Smooth muscle cell (in vitro differentiated cells): ENCODE measurements at regions not wholly inside any gene's neighbourhood (a gene's known extent, or its start where the extent isn't known, plus 50 kb on each side); places are given as distances from the start of the nearest gene placed in this dataset.

Experiments
- DNase-seq: peaks from one replicate; lab custom pipeline; 2025; ENCODE audit not compliant: unreplicated experiment; lab: John Stamatoyannopoulos, UW
- H2AFZ ChIP-seq: fragments of 200-600 bp; sonication (generic); 2 replicates; pipeline ENCODE4 v1.6.0; 2016; ENCODE audit warnings: antibody characterized with exemption, low read depth, mild to moderate bottlenecking
- H3F3A ChIP-seq: fragments of 200-600 bp; sonication (generic); 2 replicates; pipeline ENCODE4 v1.6.0; 2017; ENCODE audit warnings: antibody characterized with exemption, low read depth
- H3K27ac ChIP-seq: fragments of 200-600 bp; sonication (generic); 2 replicates; pipeline ENCODE4 v1.5.1; 2016; ENCODE audit warnings: low read depth, mild to moderate bottlenecking
- H3K27me3 ChIP-seq: fragments of 200-600 bp; sonication (generic); 2 replicates; pipeline ENCODE4 v1.6.1; 2016; ENCODE audit warnings: low read depth, mild to moderate bottlenecking
- H3K36me3 ChIP-seq: fragments of 200-600 bp; sonication (generic); 2 replicates; pipeline ENCODE4 v1.5.1; 2016; ENCODE audit warnings: low read depth
- H3K4me1 ChIP-seq: fragments of 200-600 bp; sonication (generic); 2 replicates; pipeline ENCODE4 v1.5.1; 2016; ENCODE audit warnings: low read depth
- H3K4me2 ChIP-seq: fragments of 200-600 bp; sonication (generic); 2 replicates; pipeline ENCODE4 v1.6.0; 2016; ENCODE audit warnings: mild to moderate bottlenecking
- H3K4me3 ChIP-seq: fragments of 200-600 bp; sonication (generic); 2 replicates; pipeline ENCODE4 v1.5.1; 2016; ENCODE audit warnings: mild to moderate bottlenecking
- H3K79me2 ChIP-seq: fragments of 200-600 bp; sonication (generic); 2 replicates; pipeline ENCODE4 v1.6.0; 2016; ENCODE audit warnings: low read depth, mild to moderate bottlenecking
- H3K9ac ChIP-seq: fragments of 200-600 bp; sonication (generic); 2 replicates; pipeline ENCODE4 v1.6.0; 2016; ENCODE audit warnings: low read depth
- H3K9me3 ChIP-seq: fragments of 200-600 bp; sonication (generic); replicated peaks from 2 replicates; pipeline ENCODE4 v1.5.1; 2016; ENCODE audit warnings: low read depth
- H4K20me1 ChIP-seq: fragments of 200-600 bp; sonication (generic); 2 replicates; pipeline ENCODE4 v1.6.0; 2016; ENCODE audit warnings: low read depth
- CTCF ChIP-seq: fragments of 200-600 bp; sonication (generic); IDR thresholded peaks from 2 replicates; pipeline ENCODE4 v1.5.1; 2017; ENCODE audit warnings: borderline replicate concordance, mild to moderate bottlenecking, antibody characterized with exemption; ENCODE audit not compliant: insufficient read depth, poor library complexity, severe bottlenecking
- WGBS: methylation state at CpG from one replicate; pipeline ENCODE4 v1.1.7; 2016; ENCODE audit warnings: low lambda C conversion rate; 5-methylcytosine and 5-hydroxymethylcytosine counted together

- DNase-seq: no peak
- WGBS: 57% methylated on average over 5 of the region's 5 CpGs
Measured at GRCh38 chr9:86410281-86410680, 56.1 kb upstream of the TUT7 start.

GRCh38 chr9:86408121-86408520 lies 53.9 kb upstream of the TUT7 start:
- Histone ChIP-seq H3K4me1 (peaks cover 16% of the 10 kb centered on the region), H3F3A (peaks cover 12% of the 10 kb centered on the region), H3K9ac (no peak overlapping the region), H3K4me3 (no peak overlapping the region), H4K20me1 (no peaks in the 10 kb centered on the region), H3K4me2 (peak overlapping the region; percentile 32), H3K27me3 (no peaks in the 10 kb centered on the region), H2AFZ (no peak overlapping the region), H3K9me3 (no peaks in the 10 kb centered on the region), H3K36me3 (no peaks in the 10 kb centered on the region), H3K79me2 (no peaks in the 10 kb centered on the region), H3K27ac (peak overlapping the region; percentile 94)
- 13% methylated on average over 1 of the region's 1 CpG for WGBS
- no peak for DNase-seq
- TF ChIP-seq CTCF: no peak

More at GRCh38 chr9:86410281-86410680, 56.1 kb upstream of the TUT7 start:
- H3K36me3 ChIP-seq: no peaks in the 10 kb centered on the region
- H3K9me3 ChIP-seq: no peaks in the 10 kb centered on the region
- H3K4me3 ChIP-seq: no peak overlapping the region
- H3K79me2 ChIP-seq: no peaks in the 10 kb centered on the region
- no peak for TF ChIP-seq CTCF
- no peak overlapping the region for H2AFZ ChIP-seq
- no peak overlapping the region for H3K27ac ChIP-seq
- H3F3A ChIP-seq: peaks cover 12% of the 10 kb centered on the region
- H3K9ac ChIP-seq: no peak overlapping the region
- H4K20me1 ChIP-seq: no peaks in the 10 kb centered on the region
- peaks cover 14% of the 10 kb centered on the region for H3K4me1 ChIP-seq
- no peak overlapping the region for H3K4me2 ChIP-seq
- no peaks in the 10 kb centered on the region for H3K27me3 ChIP-seq

- Histone ChIP-seq H3K9me3 (no peaks in the 10 kb centered on the region), H3K4me2 (peak overlapping the region; percentile 75), H3F3A (peaks cover 12% of the 10 kb centered on the region), H3K4me3 (no peak overlapping the region), H3K36me3 (no peaks in the 10 kb centered on the region), H3K27me3 (no peaks in the 10 kb centered on the region), H3K79me2 (no peaks in the 10 kb centered on the region), H2AFZ (no peak overlapping the region), H3K9ac (peak overlapping the region; percentile 74), H4K20me1 (no peaks in the 10 kb centered on the region), H3K27ac (peak overlapping the region; percentile 94), H3K4me1 (peaks cover 16% of the 10 kb centered on the region)
- DNase-seq: no peak
- TF ChIP-seq CTCF: no peak
- WGBS: 31% methylated on average over 3 of the region's 3 CpGs
Measured at GRCh38 chr9:86407022-86407421, 52.8 kb upstream of the TUT7 start.

- peaks cover 12% of the 10 kb centered on the region for H3F3A ChIP-seq
- H3K79me2 ChIP-seq: no peaks in the 10 kb centered on the region
- DNase-seq: no peak
- no peaks in the 10 kb centered on the region for H4K20me1 ChIP-seq
- no peak for TF ChIP-seq CTCF
- H3K4me3 ChIP-seq: peak overlapping the region; percentile 6
- H3K27ac ChIP-seq: peak overlapping the region; percentile 94
- H3K4me2 ChIP-seq: peak overlapping the region; percentile 75
- H3K36me3 ChIP-seq: no peaks in the 10 kb centered on the region
- WGBS: 17% methylated on average over 4 of the region's 4 CpGs
- no peak overlapping the region for H2AFZ ChIP-seq
- H3K4me1 ChIP-seq: peaks cover 16% of the 10 kb centered on the region
- H3K9me3 ChIP-seq: no peaks in the 10 kb centered on the region
- peak overlapping the region; percentile 74 for H3K9ac ChIP-seq
- H3K27me3 ChIP-seq: no peaks in the 10 kb centered on the region
Measured at GRCh38 chr9:86406366-86406765, 52.2 kb upstream of the TUT7 start.
